NCI-H1417 treated with DMSO at 0.1 percent for 48 hours (cell line): ENCODE measurements at regions not wholly inside any gene's neighbourhood (a gene's known extent, or its start where the extent isn't known, plus 50 kb on each side); places are given as distances from the start of the nearest gene placed in this dataset.

Source experiments
- DNase-seq: peaks from one replicate; lab custom pipeline; 2025; lab: John Stamatoyannopoulos, UW

GRCh38 chr2:153812632-153813031 lies 59.1 kb upstream of the GALNT13 start:
- DNase-seq = no peak

DNA sequence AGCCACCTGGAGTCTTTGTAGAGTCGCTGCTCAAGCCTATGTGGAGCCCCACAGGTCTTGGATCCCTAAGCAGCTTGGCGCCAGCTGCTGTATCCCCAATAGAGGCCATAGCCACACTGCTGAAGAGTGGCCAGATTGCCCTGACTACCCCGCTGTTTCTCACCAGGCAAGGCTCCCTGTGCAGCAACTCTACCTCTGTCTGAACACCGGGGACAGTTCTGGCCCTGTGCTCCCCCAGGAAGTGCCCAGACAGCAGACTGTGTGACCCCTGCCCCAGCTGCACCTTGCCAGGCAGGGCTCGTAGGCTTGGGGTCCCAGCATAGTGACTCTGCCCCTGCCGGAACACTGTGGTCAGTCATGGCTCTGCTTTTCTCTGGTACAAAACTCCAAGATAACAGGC lies 53.5 kb upstream of the GALNT13 start:
- DNase-seq = no peak

DNA sequence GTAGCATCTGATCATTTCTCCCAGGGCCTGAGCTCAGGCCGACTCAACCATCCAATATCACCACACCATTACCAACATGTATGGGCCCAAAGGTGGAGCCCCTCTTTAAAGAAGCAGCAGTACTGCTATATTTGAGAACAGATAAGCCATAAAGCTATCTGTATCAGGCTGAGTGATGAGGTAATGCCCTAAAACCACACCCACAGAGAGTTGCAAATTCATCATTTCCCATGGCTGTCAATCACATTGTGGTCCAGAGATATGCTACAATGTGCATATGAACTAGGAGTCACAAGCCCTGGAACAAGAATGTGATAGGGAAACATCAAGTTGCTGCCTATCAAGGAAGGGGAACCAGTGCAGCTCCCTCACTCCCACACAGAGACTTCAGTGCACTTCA lies 52.6 kb upstream of the GALNT13 start:
- DNase-seq = no peak

GRCh38 chr2:153819501-153819900 lies 52.2 kb upstream of the GALNT13 start:
- DNase-seq = no peak
